Mesodermal cell (in vitro differentiated cells): ENCODE measurements at regions not wholly inside any gene's neighbourhood (a gene's known extent, or its start where the extent isn't known, plus 50 kb on each side); places are given as distances from the start of the nearest gene placed in this dataset.

Source experiments
- H3K27ac ChIP-seq: 2 replicates; pipeline ENCODE4 v1.7.0; 2013; ENCODE audit warnings: mild to moderate bottlenecking, low read depth, low read length, moderate library complexity; ENCODE audit not compliant: severe bottlenecking
- H3K36me3 ChIP-seq: 2 replicates; pipeline ENCODE4 v1.7.1; 2013; ENCODE audit warnings: mild to moderate bottlenecking, low read length, moderate library complexity; ENCODE audit not compliant: control insufficient read depth, insufficient read depth
- H3K4me1 ChIP-seq: one replicate; pipeline ENCODE4 v1.7.1; 2013; ENCODE audit warnings: mild to moderate bottlenecking, low read length; ENCODE audit not compliant: insufficient read depth, control insufficient read depth, poor library complexity, severe bottlenecking
- H3K4me3 ChIP-seq: 2 replicates; pipeline ENCODE4 v1.7.0; 2013; ENCODE audit warnings: low read length, control low read depth, mild to moderate bottlenecking; ENCODE audit not compliant: insufficient read depth, poor library complexity, severe bottlenecking; ENCODE audit errors: extremely low read depth
- H3K9me3 ChIP-seq: 2 replicates; pipeline ENCODE4 v1.7.1; 2013; ENCODE audit warnings: mild to moderate bottlenecking, low read length, moderate library complexity; ENCODE audit not compliant: control insufficient read depth
- WGBS, 2 experiments: methylation state at CpG; one replicate each; pipeline ENCODE4 v1.1.5; 2013; ENCODE audit warnings: missing lambda C conversion rate in 2 of 2; ENCODE audit not compliant: insufficient coverage in 2 of 2; 5-methylcytosine and 5-hydroxymethylcytosine counted together

DNA sequence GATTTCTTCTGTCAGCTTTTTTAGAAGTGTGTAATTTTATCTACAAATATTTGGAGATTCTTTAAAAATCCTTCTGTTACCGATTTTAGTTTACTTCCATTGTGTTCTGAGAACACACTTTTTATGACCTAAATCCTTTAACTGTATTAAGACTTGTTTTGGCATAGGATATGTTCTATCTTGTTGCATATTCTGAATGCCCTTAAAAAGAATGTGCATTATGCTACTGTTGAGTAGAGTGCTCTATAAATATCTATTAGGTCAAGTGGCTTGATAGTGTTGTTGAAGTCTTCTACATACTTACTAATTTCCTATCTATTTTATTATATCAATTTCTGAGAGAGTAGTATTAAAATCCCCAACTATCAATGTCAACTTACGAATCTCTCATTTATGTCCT is 502.2 kb downstream of the MAFB start:
- Histone ChIP-seq H3K4me1 (no peaks in the 10 kb centered on the region), H3K27ac (no peak overlapping the region), H3K36me3 (no peaks in the 10 kb centered on the region), H3K9me3 (no peaks in the 10 kb centered on the region), H3K4me3 (no peak overlapping the region)
- WGBS, 2 experiments: no CpG with 5 or more reads among the region's 2 CpGs

DNA sequence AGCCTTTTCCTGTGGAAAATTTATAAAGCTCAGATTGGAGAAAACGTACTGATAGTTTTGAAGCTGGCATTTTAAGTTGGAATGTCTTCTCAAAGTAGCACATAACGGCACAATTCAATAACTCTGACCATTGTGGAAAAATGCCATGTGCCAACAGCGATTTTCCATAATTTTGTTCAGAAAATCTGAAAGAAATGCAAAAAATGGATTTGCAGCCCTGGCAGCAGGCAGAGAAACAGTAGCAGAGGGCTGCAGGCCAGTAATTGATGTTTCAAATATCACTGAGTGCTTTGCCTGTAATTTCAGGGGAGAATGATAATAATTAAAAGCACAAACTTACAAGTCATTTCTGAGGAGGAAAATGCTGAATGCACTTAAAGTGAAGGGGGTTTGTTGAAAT is 507.4 kb downstream of the MAFB start:
- no peaks in the 10 kb centered on the region for H3K9me3 ChIP-seq
- 92 to 100% methylated on average over 2 to 3 of the region's 3 CpGs for WGBS, 2 experiments
- no peak overlapping the region for H3K4me3 ChIP-seq
- H3K4me1 ChIP-seq: no peaks in the 10 kb centered on the region
- no peak overlapping the region for H3K27ac ChIP-seq
- H3K36me3 ChIP-seq: no peaks in the 10 kb centered on the region

DNA sequence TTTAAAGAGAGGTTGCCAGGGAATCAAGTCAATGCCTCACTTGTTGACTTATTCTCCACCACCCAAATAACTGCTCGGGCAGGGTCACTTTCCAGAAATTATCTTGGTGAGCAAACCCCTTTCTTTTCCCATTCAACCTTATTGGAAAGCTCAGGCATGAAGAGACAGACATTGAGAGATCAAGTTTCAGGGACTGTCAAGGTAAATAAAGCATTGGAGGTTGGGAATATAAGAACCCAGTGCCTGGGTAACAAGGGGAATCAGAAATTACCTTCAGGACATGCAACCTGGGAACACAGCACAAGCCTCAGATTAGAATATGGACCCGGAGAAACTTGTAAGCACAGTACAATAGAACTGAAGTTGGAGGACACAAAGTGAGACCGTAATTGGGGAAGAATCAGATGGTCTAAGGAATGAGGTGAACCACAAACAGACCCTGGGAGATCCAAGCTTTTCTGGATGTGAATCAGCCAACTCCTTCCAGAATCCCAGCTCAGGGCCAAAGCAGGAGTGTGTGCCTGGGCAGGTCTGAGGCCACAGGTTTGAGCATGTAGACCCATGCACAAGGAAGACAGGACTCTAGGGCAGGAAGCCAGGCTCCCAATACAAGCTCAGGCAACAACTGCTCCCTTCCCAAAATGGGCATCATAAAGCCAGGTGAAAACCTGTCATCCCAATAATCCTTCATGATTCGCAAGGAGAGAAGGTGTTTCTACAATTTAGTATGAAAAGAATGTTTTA is 512.8 kb downstream of the MAFB start:
- H3K4me1 ChIP-seq: peaks cover 6% of the 10 kb centered on the region
- H3K4me3 ChIP-seq: no peak overlapping the region
- H3K9me3 ChIP-seq: no peaks in the 10 kb centered on the region
- H3K36me3 ChIP-seq: no peaks in the 10 kb centered on the region
- 83 to 96% methylated on average over 2 of the region's 4 CpGs for WGBS, 2 experiments
- H3K27ac ChIP-seq: no peak overlapping the region

DNA sequence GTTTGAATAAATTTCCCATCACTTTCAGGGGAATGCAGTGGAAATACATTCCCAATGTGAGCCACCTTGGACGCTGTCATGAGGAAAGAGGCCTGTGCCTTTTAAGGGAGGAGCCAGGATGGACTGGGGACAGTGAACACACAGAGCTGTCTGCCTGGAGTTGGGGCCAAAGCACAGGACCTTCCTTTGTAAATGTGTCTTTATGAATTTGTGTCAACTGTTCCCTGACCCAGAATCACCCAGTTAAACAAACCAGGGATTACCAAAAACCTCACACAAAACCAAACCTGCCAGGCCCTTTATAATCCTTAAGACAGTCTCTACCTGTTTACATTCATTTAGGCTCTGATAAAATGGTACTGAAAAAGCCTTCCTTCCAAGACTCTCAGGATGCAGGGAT is 513.7 kb downstream of the MAFB start:
- no peak overlapping the region for H3K27ac ChIP-seq
- 86 to 100% methylated on average over 1 of the region's 1 CpG for WGBS, 2 experiments
- H3K4me3 ChIP-seq: no peak overlapping the region
- H3K4me1 ChIP-seq: peaks cover 6% of the 10 kb centered on the region
- H3K36me3 ChIP-seq: no peaks in the 10 kb centered on the region
- H3K9me3 ChIP-seq: no peaks in the 10 kb centered on the region

DNA sequence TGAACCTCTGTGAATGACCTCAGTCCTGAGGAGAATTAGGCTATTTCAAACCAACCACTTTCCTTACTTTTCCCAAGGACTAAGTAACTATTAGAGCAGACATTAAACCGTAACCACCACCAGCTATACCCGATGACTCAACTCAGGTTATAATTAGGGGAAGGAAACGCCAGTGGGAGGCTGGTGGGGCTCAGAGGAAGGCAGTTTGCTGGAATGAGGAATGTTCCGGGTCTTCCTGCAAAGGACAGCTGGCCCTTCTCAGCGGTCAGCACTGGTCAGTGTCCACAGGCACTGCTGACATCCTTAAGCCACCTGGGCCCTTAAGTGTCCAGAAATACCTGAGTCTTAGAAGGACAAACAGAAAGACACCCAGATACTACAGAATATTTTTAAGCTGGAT is 515.2 kb downstream of the MAFB start:
- Histone ChIP-seq H3K9me3 (no peaks in the 10 kb centered on the region), H3K36me3 (no peaks in the 10 kb centered on the region), H3K4me3 (no peak overlapping the region), H3K4me1 (peaks cover 6% of the 10 kb centered on the region), H3K27ac (no peak overlapping the region)
- WGBS, 2 experiments: 72 to 87% methylated on average over 2 of the region's 5 CpGs

DNA sequence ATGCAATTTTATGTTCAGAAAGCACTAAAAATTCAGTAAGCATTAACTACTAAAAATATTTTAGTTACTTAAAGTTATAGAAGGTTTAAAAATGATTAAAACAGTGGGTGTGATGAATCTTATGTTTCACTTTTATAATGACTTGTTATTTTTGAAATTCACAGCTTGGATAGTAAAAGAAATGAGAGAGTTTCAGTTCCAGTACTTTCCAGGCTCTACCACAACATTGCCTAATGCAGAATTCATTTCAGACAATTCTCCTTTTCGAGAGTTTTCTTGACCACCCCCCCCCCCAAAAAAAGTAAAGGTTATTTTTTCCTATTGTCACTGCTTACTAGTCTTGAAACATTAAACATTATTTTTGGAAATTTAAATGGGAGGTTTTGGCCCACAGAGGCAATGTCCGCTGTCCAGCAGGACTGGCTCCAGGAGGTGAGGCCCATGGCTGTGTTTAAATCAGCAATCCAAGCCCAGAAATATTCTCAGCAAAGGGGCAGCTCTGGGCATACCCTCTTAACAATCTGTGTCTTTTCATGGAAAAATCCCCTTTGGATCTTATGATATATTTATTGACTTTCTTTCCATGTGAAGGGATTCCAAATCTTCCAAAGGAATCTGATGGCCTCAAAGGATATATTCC is 519.9 kb downstream of the MAFB start:
- Histone ChIP-seq H3K4me3 (no peak overlapping the region), H3K9me3 (no peaks in the 10 kb centered on the region), H3K27ac (no peak overlapping the region), H3K4me1 (peaks cover 6% of the 10 kb centered on the region), H3K36me3 (no peaks in the 10 kb centered on the region)
- WGBS, 2 experiments: 89 to 91% methylated on average over 1 of the region's 2 CpGs

DNA sequence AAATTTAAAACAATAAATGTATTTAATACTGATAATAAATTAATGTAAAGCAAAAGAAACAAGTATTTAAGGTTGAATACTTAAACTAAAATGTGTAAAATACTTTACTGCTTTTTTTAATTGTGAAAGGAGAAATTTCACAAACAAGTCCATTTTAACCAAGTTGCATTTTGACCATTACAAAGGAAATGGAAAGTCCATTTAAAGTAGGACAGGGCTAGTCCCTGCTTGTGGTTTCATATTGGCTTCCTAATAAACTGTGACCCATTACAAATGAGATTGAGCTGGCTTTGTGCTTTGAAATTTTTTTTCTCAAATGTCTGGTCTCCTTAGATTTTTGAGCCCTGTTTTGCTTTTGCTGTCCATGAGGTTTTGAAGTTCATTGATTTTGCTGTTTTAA is 527.6 kb downstream of the MAFB start:
- H3K4me1 ChIP-seq: no peaks in the 10 kb centered on the region

DNA sequence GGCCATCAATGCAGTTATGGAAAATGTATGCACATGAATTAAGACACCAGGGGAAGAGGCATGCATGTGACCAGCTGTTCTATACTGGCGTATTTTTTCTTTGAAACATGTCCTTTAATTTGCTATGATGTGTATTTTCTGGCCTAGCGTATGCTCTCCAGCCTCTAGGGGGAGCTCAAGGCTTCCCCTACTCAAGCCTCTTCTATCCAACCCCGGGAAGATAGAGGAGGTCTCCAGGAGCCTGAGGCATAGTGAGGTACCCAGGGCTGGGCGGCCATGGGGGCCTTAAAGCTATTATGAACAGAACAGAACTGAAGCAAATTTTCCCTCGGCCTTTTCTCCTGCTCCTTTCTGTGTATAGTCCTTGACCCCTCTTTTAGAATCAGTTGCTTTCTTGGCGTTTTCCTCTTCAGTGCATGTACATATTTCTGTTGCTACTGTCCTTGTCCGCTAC is 528.9 kb downstream of the MAFB start:
- no peak overlapping the region for H3K27ac ChIP-seq
- H3K36me3 ChIP-seq: no peaks in the 10 kb centered on the region
- H3K9me3 ChIP-seq: no peaks in the 10 kb centered on the region
- H3K4me1 ChIP-seq: no peaks in the 10 kb centered on the region
- no peak overlapping the region for H3K4me3 ChIP-seq
- WGBS, 2 experiments: 67 to 83% methylated on average over 3 to 4 of the region's 7 CpGs

More for the DNA sequence above, 527.6 kb downstream of the MAFB start:
- Histone ChIP-seq H3K27ac (no peak overlapping the region), H3K4me3 (no peak overlapping the region), H3K9me3 (no peaks in the 10 kb centered on the region), H3K36me3 (no peaks in the 10 kb centered on the region)

DNA sequence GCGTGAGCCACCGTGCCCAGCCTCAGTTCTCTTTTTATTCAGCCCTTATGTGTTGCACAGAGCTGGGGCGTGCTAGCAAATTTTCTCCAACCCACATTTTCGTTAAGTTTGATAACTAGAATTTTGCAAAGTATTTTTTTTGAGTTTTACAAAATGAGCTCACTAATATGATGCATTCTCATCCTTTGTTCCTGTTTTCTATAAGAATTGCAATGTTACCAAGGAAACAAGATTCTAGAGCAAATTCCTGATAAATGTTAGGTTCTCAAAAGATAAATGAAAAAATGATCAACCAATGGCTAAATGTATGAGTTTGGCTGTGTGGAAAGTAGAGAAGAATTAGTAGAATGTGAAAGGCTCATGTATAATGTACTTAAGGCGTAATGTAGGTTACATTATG is 529.8 kb downstream of the MAFB start:
- Histone ChIP-seq H3K4me1 (no peaks in the 10 kb centered on the region), H3K4me3 (no peak overlapping the region), H3K27ac (no peak overlapping the region), H3K9me3 (no peaks in the 10 kb centered on the region), H3K36me3 (no peaks in the 10 kb centered on the region)
- 86 to 100% methylated on average over 1 of the region's 5 CpGs for WGBS, 2 experiments

DNA sequence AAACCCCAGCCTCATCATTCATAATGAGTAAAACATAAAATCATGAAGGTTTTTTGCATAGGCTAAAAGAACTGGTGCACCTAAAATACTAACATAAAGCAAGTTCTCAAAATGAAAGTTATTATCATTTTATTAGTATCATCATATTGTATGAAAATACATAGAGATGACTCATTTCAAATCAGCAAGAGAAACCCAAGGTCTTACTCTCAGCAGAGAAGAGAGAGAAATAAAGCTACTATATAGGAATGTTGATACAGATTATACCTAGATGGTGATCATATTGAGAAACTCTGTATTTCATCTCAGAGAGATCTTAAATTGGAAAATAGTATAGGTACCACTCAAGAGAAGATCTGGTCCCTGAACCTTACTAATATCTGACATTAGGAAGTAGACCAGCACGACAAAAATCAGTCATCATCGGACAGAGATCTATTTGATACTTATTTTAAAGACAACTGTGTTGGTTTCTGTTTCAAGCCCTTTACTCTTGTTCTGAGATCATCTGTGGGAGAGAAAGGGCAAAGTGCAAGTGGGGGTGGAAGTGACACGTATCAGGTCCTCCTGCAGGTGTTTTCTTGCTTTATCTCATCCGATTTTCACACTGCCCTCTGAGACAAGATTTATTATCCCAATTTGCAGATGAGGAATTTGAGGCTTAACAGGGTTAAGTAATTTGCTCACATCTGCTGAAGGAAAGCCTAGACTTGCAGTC is 532.3 kb downstream of the MAFB start:
- WGBS, 2 experiments: 80 to 87% methylated on average over 2 of the region's 4 CpGs

DNA sequence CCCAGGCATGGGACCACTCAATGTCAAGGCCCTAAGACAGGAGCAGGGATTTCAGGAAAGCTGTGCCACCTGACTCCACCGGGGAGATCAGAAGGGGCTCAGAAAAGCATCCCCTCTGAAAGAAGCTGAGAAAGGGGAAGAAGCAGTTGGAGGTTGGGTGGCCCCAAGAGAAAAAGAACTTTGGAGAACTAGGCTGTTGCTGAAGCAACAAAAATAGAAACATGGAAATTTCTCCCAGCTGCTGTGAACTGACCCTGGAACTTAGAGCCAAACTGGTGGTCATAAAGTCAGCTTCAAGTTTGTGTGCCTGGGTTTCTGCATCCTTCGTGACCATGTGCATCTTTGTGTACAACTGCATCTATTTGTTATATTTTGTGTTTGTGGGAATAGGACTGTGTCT is 534.5 kb downstream of the MAFB start:
- H3K4me1 ChIP-seq: no peaks in the 10 kb centered on the region
- H3K36me3 ChIP-seq: no peaks in the 10 kb centered on the region
- H3K4me3 ChIP-seq: no peak overlapping the region
- 95 to 100% methylated on average over 1 to 2 of the region's 2 CpGs for WGBS, 2 experiments
- no peak overlapping the region for H3K27ac ChIP-seq
- no peaks in the 10 kb centered on the region for H3K9me3 ChIP-seq

More for the DNA sequence above, 532.3 kb downstream of the MAFB start:
- no peak overlapping the region for H3K4me3 ChIP-seq
- no peaks in the 10 kb centered on the region for H3K9me3 ChIP-seq
- no peak overlapping the region for H3K27ac ChIP-seq
- H3K36me3 ChIP-seq: no peaks in the 10 kb centered on the region
- H3K4me1 ChIP-seq: no peaks in the 10 kb centered on the region
